ENCODE measurements at regions not wholly inside any gene's neighbourhood (a gene's known extent, or its start where the extent isn't known, plus 50 kb on each side); places are given as distances from the start of the nearest gene placed in this dataset.

DNA sequence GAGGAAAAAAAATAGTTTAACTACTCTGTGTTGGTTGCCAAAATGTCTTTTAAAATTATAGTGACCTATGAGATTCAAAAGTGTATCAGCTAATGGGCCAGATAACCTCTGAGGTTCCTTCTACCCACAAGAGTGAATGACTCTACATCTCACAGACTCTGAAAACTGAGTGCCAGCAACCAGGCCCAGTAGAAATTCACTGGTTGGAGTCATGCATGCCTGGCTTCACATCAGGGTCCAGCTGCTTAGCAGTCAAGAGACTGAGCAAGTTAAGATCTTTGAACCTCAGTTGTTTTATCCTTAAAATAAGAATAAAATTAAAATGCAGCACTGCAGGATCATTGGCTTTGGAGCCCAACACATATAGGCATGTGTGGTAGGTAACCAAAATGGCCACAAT is 342.6 kb upstream of the NFIA start:
- no peaks in the 10 kb centered on the region for H3K79me2 ChIP-seq
- H3K36me3 ChIP-seq (ENCODE audit: control insufficient read depth, insufficient read depth, low read length), result no peaks in the 10 kb centered on the region
- H3K27ac ChIP-seq, result no peak overlapping the region
- H3K4me1 ChIP-seq, result no peaks in the 10 kb centered on the region
- H3K9me3 ChIP-seq (ENCODE audit: control insufficient read depth, low read length), result no peaks in the 10 kb centered on the region
- H3K9ac ChIP-seq, result no peak overlapping the region
- H3K4me3 ChIP-seq (ENCODE audit: low read depth, low read length), result no peak overlapping the region
- H3K4me2 ChIP-seq (ENCODE audit: low read length), result no peak overlapping the region
- H3K27me3 ChIP-seq (ENCODE audit: control insufficient read depth, insufficient read depth, low read length), result no peaks in the 10 kb centered on the region
- H2AFZ ChIP-seq, result no peak overlapping the region
- TF ChIP-seq, protein P1, sequence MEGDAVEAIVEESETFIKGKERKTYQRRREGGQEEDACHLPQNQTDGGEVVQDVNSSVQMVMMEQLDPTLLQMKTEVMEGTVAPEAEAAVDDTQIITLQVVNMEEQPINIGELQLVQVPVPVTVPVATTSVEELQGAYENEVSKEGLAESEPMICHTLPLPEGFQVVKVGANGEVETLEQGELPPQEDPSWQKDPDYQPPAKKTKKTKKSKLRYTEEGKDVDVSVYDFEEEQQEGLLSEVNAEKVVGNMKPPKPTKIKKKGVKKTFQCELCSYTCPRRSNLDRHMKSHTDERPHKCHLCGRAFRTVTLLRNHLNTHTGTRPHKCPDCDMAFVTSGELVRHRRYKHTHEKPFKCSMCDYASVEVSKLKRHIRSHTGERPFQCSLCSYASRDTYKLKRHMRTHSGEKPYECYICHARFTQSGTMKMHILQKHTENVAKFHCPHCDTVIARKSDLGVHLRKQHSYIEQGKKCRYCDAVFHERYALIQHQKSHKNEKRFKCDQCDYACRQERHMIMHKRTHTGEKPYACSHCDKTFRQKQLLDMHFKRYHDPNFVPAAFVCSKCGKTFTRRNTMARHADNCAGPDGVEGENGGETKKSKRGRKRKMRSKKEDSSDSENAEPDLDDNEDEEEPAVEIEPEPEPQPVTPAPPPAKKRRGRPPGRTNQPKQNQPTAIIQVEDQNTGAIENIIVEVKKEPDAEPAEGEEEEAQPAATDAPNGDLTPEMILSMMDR (IDR thresholded peaks at IDR 0.05), result no peak

DNA sequence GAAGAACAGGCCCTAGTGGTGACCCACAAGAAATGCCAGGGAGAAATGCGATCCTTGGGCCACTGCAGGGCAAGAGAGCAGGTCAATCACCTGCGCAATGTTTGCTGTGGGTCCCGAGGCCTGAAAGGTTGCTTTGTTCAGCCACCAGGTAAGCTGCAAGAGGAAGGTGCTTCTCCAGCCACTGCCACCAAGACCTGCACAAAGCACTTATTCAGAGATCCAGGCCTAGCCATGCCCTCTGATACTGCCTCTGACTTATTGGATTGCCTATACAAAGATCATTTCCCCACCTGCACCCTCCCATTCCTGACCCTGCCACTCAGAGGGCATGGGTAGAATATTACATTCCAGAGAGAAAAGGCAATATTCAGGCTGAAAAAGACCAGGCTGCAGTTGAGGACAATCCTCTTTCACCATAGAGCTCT is 349.4 kb upstream of the NFIA start:
- Histone ChIP-seq H3K36me3 (ENCODE audit: control insufficient read depth, insufficient read depth, low read length) (no peaks in the 10 kb centered on the region), H3K27ac (no peak overlapping the region), H3K9ac (no peak overlapping the region), H3K9me3 (ENCODE audit: control insufficient read depth, low read length) (no peaks in the 10 kb centered on the region), H3K79me2 (no peaks in the 10 kb centered on the region), H2AFZ (no peak overlapping the region), H3K4me3 (ENCODE audit: low read depth, low read length) (no peak overlapping the region), H3K4me1 (no peaks in the 10 kb centered on the region), H3K4me2 (ENCODE audit: low read length) (no peak overlapping the region), H3K27me3 (ENCODE audit: control insufficient read depth, insufficient read depth, low read length) (no peaks in the 10 kb centered on the region)
- TF ChIP-seq, protein P1 (IDR thresholded peaks at IDR 0.05), result no peak

DNA sequence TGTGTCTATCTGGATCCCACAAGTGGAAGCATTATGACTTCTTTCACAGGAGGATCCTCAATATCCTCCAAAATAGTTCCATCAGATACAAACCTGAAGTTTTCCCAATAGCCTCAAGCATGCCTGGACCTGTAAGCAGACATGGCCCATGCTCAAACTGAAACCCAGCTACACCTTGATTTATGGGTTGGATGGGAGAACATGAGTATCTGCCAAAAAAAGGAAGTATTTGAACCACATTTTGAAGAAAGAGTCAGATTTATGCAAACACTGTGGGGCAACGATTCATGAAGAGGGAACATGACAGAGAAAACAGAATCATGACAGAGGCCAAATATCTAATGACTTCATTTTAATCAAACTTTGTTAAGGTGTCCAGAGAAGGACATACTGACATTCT is 351.0 kb upstream of the NFIA start:
- no peaks in the 10 kb centered on the region for H3K9me3 ChIP-seq (ENCODE audit: control insufficient read depth, low read length)
- H3K27me3 ChIP-seq (ENCODE audit: control insufficient read depth, insufficient read depth, low read length), result no peaks in the 10 kb centered on the region
- H3K27ac ChIP-seq, result no peak overlapping the region
- no peak overlapping the region for H3K4me3 ChIP-seq (ENCODE audit: low read depth, low read length)
- TF ChIP-seq, protein P1 (IDR thresholded peaks at IDR 0.05), result no peak
- no peak overlapping the region for H3K9ac ChIP-seq
- H3K36me3 ChIP-seq (ENCODE audit: control insufficient read depth, insufficient read depth, low read length), result no peaks in the 10 kb centered on the region
- H2AFZ ChIP-seq, result no peak overlapping the region
- H3K79me2 ChIP-seq, result no peaks in the 10 kb centered on the region
- H3K4me2 ChIP-seq (ENCODE audit: low read length), result no peak overlapping the region
- H3K4me1 ChIP-seq, result no peaks in the 10 kb centered on the region

DNA sequence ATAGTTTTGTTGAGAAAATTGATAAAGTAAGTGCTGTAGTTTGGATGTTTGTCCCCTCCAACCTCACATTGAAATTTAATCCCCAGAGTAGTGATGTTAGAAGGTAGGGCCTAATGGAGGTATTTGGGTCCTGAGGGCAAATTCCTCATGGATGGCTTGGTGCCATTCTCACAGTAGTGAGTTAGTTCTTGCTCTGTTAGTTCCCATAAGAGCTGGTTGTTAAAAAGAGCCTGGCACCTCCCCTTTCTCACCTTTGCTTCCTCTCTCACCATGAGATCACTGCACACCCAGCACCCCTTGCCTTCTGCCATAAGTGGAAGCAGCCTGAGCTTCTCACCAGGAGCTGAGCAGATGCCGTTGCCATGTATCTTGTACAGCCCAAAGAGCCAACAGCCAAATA is 354.8 kb upstream of the NFIA start:
- TF ChIP-seq, protein P1 (IDR thresholded peaks at IDR 0.05), result no peak
- H3K4me1 ChIP-seq, result no peaks in the 10 kb centered on the region
- H3K4me2 ChIP-seq (ENCODE audit: low read length), result no peak overlapping the region
- H3K4me3 ChIP-seq (ENCODE audit: low read depth, low read length), result no peak overlapping the region
- no peak overlapping the region for H3K9ac ChIP-seq
- H3K9me3 ChIP-seq (ENCODE audit: control insufficient read depth, low read length), result no peaks in the 10 kb centered on the region
- H3K27ac ChIP-seq, result no peak overlapping the region
- no peaks in the 10 kb centered on the region for H3K27me3 ChIP-seq (ENCODE audit: control insufficient read depth, insufficient read depth, low read length)
- H3K36me3 ChIP-seq (ENCODE audit: control insufficient read depth, insufficient read depth, low read length), result no peaks in the 10 kb centered on the region
- H2AFZ ChIP-seq, result no peak overlapping the region
- no peaks in the 10 kb centered on the region for H3K79me2 ChIP-seq

DNA sequence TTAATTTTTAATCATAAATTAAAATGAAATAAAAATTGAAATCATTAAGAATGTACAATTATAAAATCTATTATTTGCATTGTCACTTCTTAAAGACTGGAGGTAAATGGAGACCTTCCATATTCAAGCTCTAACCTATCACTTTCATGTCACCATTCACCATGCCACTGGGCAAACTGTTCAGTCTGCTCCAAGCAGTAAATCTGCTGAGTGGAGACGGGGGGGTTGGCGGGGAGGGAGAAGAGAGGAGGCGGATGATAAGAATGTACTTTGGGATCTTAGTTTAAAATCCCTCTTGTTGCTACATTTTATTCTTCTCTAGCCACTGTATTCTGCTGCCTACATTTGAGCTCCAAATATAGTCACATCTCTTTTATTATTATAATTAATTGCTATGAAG is 365.9 kb upstream of the NFIA start:
- Histone ChIP-seq H3K4me2 (ENCODE audit: low read length) (no peak overlapping the region), H3K9ac (no peak overlapping the region), H3K9me3 (ENCODE audit: control insufficient read depth, low read length) (no peaks in the 10 kb centered on the region), H2AFZ (no peak overlapping the region), H3K4me1 (no peaks in the 10 kb centered on the region), H3K27me3 (ENCODE audit: control insufficient read depth, insufficient read depth, low read length) (no peaks in the 10 kb centered on the region), H3K36me3 (ENCODE audit: control insufficient read depth, insufficient read depth, low read length) (no peaks in the 10 kb centered on the region), H3K27ac (no peak overlapping the region), H3K79me2 (no peaks in the 10 kb centered on the region), H3K4me3 (ENCODE audit: low read depth, low read length) (no peak overlapping the region)
- TF ChIP-seq, protein P1 (IDR thresholded peaks at IDR 0.05), result no peak
